CD4-positive, alpha-beta T cell (primary cell): ENCODE measurements at regions not wholly inside any gene's neighbourhood (a gene's known extent, or its start where the extent isn't known, plus 50 kb on each side); places are given as distances from the start of the nearest gene placed in this dataset.

Source experiments
- ATAC-seq: fragments of 200-7000 bp; cut with Tn5 transposase; one replicate; pipeline ENCODE4 v1.10.0; 2022; ENCODE audit warnings: mild to moderate bottlenecking; ENCODE audit not compliant: poor library complexity
- CTCF ChIA-PET: fragments of 350-600 bp; sonication (Branson Sonifier 250); formaldehyde crosslinking; loops from one replicate; lab custom pipeline; 2021; ENCODE audit warnings: antibody characterized with exemption, inconsistent platforms; lab: Charles Lee
- POLR2A ChIA-PET: fragments of 350-600 bp; sonication (Branson Sonifier 250); formaldehyde crosslinking; loops from one replicate; lab custom pipeline; 2021; ENCODE audit warnings: antibody characterized with exemption, inconsistent platforms; lab: Charles Lee
- DNase-seq, 14 experiments: peaks; one replicate each; pipeline ENCODE4 v3.0.0-alpha.2; 2013 to 2020; ENCODE audit warnings: mixed read lengths in 2 of 14
- H3K27ac ChIP-seq, 2 donors: one replicate each; pipeline versions ENCODE4 v1.5.1 to v1.7.0; 2013; ENCODE audit warnings: low read length in 2 of 2, low read depth in 1 of 2, mild to moderate bottlenecking in 1 of 2
- H3K27me3 ChIP-seq, 2 experiments: 1 replicate in 1 of 2; 2 replicates in 1 of 2; pipeline versions ENCODE4 v1.6.1 to v1.7.0; 2013; ENCODE audit warnings: low read length in 2 of 2, control low read depth in 1 of 2, mild to moderate bottlenecking in 1 of 2, moderate library complexity in 1 of 2; ENCODE audit not compliant: insufficient read depth in 2 of 2, control insufficient read depth in 1 of 2
- H3K36me3 ChIP-seq: one replicate; pipeline ENCODE4 v1.6.1; 2013; ENCODE audit warnings: low read length, control low read depth; ENCODE audit not compliant: insufficient read depth
- H3K4me1 ChIP-seq: one replicate; pipeline ENCODE4 v1.6.1; 2013; ENCODE audit warnings: low read length, control low read depth; ENCODE audit not compliant: insufficient read depth
- H3K4me3 ChIP-seq: one replicate; pipeline ENCODE4 v1.5.1; 2013; ENCODE audit warnings: mild to moderate bottlenecking, low read length, moderate library complexity
- H3K9me3 ChIP-seq, 2 experiments: 1 replicate in 1 of 2; 2 replicates in 1 of 2; pipeline versions ENCODE4 v1.6.1 to v1.7.0; 2013; ENCODE audit warnings: low read length in 2 of 2, mild to moderate bottlenecking in 2 of 2, control low read depth in 1 of 2, moderate library complexity in 1 of 2; ENCODE audit not compliant: control insufficient read depth in 1 of 2, insufficient read depth in 1 of 2
- H3K27ac Mint-ChIP-seq: one replicate; pipeline ENCODE4 v1.8.0; 2020; ENCODE audit warnings: mixed read lengths
- H3K27me3 Mint-ChIP-seq: one replicate; pipeline ENCODE4 v1.8.0; 2021; ENCODE audit warnings: mixed read lengths
- H3K36me3 Mint-ChIP-seq: one replicate; pipeline ENCODE4 v1.8.0; 2021; ENCODE audit warnings: low read depth, mixed read lengths
- H3K4me1 Mint-ChIP-seq: one replicate; pipeline ENCODE4 v1.8.0; 2021; ENCODE audit warnings: low read depth, mixed read lengths
- H3K4me3 Mint-ChIP-seq: one replicate; pipeline ENCODE4 v1.8.0; 2020; ENCODE audit warnings: mild to moderate bottlenecking, mixed read lengths
- H3K9me3 Mint-ChIP-seq: one replicate; pipeline ENCODE4 v1.8.0; 2020; ENCODE audit warnings: mixed read lengths
- intact Hi-C, 2 experiments: fragments of 100-400 bp; cut with DNase I in 1 of 2; cut with micrococcal nuclease in 1 of 2; formaldehyde crosslinking; loops; one replicate each; pipeline versions ENCODE4 v1.15.1 to v1.9.0; 2023 to 2025; cut with DNase I, micrococcal nuclease
- TF ChIP-seq, protein P1 (sequence below): fragments of 200-600 bp; IDR thresholded peaks from one replicate; pipeline ENCODE4 v1.8.0; 2022; ENCODE audit warnings: antibody characterized with exemption, mild to moderate bottlenecking

- peak in 13 of 14 experiments; percentile 11 to 90 (median 47) for DNase-seq
- CTCF ChIA-PET, result no interaction called here
- POLR2A ChIA-PET, result interaction anchor here (0.7 to 6.0 kb wide), 11 partner anchors 9 to 1804 kb away, joined by 3 to 53 read pairs (median 5); partner anchors contain the start of gene CAMSAP2
- Mint-ChIP-seq H3K4me1 (peaks cover 38% of the 10 kb centered on the region), H3K36me3 (peaks cover 4% of the 10 kb centered on the region), H3K4me3 (no peak overlapping the region), H3K27ac (no peak overlapping the region), H3K9me3 (no peaks in the 10 kb centered on the region), H3K27me3 (no peaks in the 10 kb centered on the region)
- no peaks in the 10 kb centered on the region for H3K27me3 ChIP-seq
- peak overlapping the region; percentile 69 for H3K4me3 ChIP-seq
- intact Hi-C loops, result loop anchor here (2.0 to 10.0 kb wide), 3 partner anchors 24 to 770 kb away; no protein-coding TSS in a partner anchor
- peak; percentile 44 for ATAC-seq
- peak overlapping the region; percentile 33 to 42 for H3K27ac ChIP-seq
- H3K9me3 ChIP-seq, result no peaks in the 10 kb centered on the region
- TF ChIP-seq, protein P1, sequence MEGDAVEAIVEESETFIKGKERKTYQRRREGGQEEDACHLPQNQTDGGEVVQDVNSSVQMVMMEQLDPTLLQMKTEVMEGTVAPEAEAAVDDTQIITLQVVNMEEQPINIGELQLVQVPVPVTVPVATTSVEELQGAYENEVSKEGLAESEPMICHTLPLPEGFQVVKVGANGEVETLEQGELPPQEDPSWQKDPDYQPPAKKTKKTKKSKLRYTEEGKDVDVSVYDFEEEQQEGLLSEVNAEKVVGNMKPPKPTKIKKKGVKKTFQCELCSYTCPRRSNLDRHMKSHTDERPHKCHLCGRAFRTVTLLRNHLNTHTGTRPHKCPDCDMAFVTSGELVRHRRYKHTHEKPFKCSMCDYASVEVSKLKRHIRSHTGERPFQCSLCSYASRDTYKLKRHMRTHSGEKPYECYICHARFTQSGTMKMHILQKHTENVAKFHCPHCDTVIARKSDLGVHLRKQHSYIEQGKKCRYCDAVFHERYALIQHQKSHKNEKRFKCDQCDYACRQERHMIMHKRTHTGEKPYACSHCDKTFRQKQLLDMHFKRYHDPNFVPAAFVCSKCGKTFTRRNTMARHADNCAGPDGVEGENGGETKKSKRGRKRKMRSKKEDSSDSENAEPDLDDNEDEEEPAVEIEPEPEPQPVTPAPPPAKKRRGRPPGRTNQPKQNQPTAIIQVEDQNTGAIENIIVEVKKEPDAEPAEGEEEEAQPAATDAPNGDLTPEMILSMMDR, result no peak
- peaks cover 13% of the 10 kb centered on the region for H3K4me1 ChIP-seq
- H3K36me3 ChIP-seq, result no peaks in the 10 kb centered on the region
Measured at GRCh38 chr1:198934901-198935305, 296.1 kb downstream of the PTPRC start.

- Mint-ChIP-seq H3K4me3 (no peak overlapping the region), H3K36me3 (peaks cover 4% of the 10 kb centered on the region), H3K27me3 (no peaks in the 10 kb centered on the region), H3K9me3 (no peaks in the 10 kb centered on the region), H3K4me1 (peaks cover 33% of the 10 kb centered on the region), H3K27ac (no peak overlapping the region)
- DNase-seq (peak in 12 of 14 experiments; percentile 15 to 89 (median 52)), ATAC-seq (peak; percentile 7)
- POLR2A ChIA-PET, result interaction anchor here (0.7 to 6.0 kb wide), 14 partner anchors 10 to 1804 kb away, joined by 3 to 53 read pairs (median 4); partner anchors contain the start of gene CAMSAP2
- TF ChIP-seq, protein P1, result no peak
- Histone ChIP-seq H3K4me3 (peak overlapping the region; percentile 69), H3K9me3 (no peaks in the 10 kb centered on the region), H3K27ac (peak overlapping the region; percentile 33 to 42), H3K4me1 (peaks cover 8% of the 10 kb centered on the region), H3K27me3 (no peaks in the 10 kb centered on the region), H3K36me3 (no peaks in the 10 kb centered on the region)
- intact Hi-C loops, result loop anchor here (2.0 to 10.0 kb wide), 3 partner anchors 23 to 771 kb away; no protein-coding TSS in a partner anchor
- CTCF ChIA-PET, result no interaction called here
Measured at GRCh38 chr1:198935306-198935921, 296.6 kb downstream of the PTPRC start.

- Mint-ChIP-seq H3K27ac (no peak overlapping the region), H3K4me1 (peaks cover 29% of the 10 kb centered on the region), H3K4me3 (peak overlapping the region; percentile 90), H3K27me3 (no peaks in the 10 kb centered on the region), H3K9me3 (peaks cover 2% of the 10 kb centered on the region), H3K36me3 (peaks cover 4% of the 10 kb centered on the region)
- Histone ChIP-seq H3K9me3 (no peaks in the 10 kb centered on the region), H3K27ac (peak overlapping the region; percentile 39 to 58), H3K36me3 (no peaks in the 10 kb centered on the region), H3K4me1 (peaks cover 8% of the 10 kb centered on the region), H3K27me3 (no peaks in the 10 kb centered on the region), H3K4me3 (peak overlapping the region; percentile 69)
- ChIA-PET POLR2A (interaction anchor here (0.6 to 6.0 kb wide), 24 partner anchors 11 to 1161 kb away, joined by 3 to 53 read pairs (median 3); partner anchors contain the start of gene DENND1B), CTCF (interaction anchor here (1.7 kb wide), 1 partner anchor 176 kb away, joined by 4 read pairs; no protein-coding TSS in a partner anchor)
- ATAC-seq, result peak; percentile 18
- DNase-seq, result peak in 3 of 14 experiments; percentile 9 to 29 (median 24)
- TF ChIP-seq, protein P1, result no peak
- intact Hi-C loops, result loop anchor here (1.0 to 10.0 kb wide), 3 partner anchors 12 to 772 kb away; no protein-coding TSS in a partner anchor
Measured at GRCh38 chr1:198936371-198937083, 297.7 kb downstream of the PTPRC start.
